AG09319 (cell line): ENCODE measurements at regions not wholly inside any gene's neighbourhood (a gene's known extent, or its start where the extent isn't known, plus 50 kb on each side); places are given as distances from the start of the nearest gene placed in this dataset.

Experiments
- DNase-seq: peaks from one replicate; pipeline ENCODE4 v3.0.0-alpha.2; 2010; ENCODE audit warnings: low read depth; ENCODE audit errors: extremely low read depth
- TF ChIP-seq, protein P1 (sequence below): IDR thresholded peaks from 2 replicates; pipeline ENCODE4 v1.5.1; 2011; ENCODE audit warnings: low read depth, mild to moderate bottlenecking, inconsistent platforms, low read length, moderate library complexity

DNA sequence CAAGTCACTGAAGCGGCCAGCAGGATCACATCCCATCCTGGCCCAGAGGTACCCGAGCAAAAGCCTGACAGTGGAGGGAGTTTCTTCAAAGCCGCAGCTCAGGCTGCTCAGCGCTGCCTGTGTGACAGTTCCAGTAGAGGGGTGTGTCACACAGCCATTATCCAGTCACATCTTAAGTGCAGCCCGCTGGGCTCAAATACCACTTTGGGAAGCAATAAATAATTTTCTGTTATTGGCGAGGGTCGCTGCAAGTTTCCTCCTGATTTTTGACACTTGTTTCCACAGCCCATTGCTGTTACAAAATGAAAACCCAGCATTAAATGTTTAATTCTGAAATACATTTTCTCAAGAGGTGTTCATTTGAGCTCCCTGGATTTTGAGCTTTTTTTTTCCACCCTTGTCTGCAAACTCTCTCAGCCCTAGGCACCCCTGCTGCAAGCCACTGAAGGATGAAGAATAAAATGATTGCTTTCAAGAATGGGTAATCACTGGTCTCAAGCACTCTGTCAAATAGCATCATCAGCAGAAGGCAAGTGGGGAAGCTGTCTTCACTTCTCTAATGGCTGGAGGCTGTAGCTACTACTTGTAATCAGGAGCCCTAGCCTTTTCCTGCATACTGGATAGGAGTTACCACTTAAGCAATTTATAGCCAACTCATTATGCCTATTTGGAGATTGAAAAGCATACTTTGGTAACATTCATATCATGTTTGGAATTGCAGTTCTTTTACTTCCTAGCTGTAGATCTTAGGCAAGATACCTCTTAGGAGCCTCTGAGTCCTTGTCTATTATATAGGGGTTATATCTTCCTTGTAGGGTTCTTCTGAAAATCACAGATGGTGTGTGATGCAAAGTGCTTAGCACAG lies 373.7 kb downstream of the METTL15 start:
- DNase-seq = no peak
- TF ChIP-seq, protein P1, sequence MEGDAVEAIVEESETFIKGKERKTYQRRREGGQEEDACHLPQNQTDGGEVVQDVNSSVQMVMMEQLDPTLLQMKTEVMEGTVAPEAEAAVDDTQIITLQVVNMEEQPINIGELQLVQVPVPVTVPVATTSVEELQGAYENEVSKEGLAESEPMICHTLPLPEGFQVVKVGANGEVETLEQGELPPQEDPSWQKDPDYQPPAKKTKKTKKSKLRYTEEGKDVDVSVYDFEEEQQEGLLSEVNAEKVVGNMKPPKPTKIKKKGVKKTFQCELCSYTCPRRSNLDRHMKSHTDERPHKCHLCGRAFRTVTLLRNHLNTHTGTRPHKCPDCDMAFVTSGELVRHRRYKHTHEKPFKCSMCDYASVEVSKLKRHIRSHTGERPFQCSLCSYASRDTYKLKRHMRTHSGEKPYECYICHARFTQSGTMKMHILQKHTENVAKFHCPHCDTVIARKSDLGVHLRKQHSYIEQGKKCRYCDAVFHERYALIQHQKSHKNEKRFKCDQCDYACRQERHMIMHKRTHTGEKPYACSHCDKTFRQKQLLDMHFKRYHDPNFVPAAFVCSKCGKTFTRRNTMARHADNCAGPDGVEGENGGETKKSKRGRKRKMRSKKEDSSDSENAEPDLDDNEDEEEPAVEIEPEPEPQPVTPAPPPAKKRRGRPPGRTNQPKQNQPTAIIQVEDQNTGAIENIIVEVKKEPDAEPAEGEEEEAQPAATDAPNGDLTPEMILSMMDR = no peak

DNA sequence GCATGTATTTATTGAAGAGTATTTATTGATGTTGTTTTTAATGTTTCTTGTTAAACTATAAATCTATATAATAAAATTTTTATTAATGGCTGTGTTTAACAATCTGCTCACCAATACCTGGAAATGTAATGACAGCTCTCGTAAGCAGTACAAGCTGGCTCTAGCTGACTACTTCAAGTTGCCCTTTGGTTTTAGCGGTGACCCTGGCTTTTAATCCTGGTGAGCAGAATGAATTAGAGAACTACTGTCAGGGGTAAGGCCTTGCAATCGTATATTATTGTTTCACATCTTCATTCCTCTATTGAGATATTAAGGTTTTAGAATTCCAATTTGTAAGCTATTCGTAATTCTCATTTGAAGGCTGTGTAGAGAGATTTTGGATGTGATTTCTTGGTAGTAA lies 372.2 kb downstream of the METTL15 start:
- TF ChIP-seq, protein P1 = no peak
- no peak for DNase-seq

DNA sequence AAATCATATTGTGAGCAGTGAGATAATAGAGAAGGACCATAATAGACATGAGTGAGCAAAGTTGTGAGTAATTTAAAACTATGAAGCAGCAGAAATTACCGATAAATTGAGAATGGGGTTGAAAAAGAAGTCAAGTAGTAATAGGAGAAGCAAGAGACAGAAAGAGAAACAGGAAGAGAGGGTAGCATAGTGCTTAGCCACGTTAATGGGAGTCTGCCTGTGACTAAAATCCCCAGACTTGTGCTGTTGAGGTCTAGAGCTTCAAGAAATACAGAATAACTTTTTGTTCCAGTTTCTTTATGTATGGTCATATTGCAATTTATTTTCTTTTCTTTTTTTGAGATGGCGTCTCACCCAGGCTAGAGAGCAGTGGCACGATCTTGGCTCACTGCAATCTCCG lies 368.7 kb downstream of the METTL15 start:
- DNase-seq = no peak
- TF ChIP-seq, protein P1 = no peak

DNA sequence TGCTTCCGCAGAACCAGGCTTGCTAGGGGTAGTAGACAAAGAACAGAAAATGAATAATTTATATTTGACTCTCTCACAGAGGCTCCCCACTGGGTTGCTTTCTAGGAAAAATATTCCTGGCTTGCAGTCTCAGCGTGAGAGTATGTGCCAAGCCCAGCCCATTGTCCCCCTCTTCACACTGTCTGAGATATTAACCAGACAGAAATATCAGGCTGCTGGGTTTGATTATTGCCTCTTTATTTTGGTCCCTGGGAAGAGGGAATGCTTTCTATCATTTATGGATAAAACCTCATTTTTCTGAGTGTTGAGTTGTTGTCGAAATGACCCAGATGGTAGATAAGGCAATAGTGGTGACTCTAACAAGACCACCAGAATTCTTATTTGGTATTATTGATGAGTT lies 367.9 kb downstream of the METTL15 start:
- DNase-seq = no peak
- TF ChIP-seq, protein P1 = no peak

DNA sequence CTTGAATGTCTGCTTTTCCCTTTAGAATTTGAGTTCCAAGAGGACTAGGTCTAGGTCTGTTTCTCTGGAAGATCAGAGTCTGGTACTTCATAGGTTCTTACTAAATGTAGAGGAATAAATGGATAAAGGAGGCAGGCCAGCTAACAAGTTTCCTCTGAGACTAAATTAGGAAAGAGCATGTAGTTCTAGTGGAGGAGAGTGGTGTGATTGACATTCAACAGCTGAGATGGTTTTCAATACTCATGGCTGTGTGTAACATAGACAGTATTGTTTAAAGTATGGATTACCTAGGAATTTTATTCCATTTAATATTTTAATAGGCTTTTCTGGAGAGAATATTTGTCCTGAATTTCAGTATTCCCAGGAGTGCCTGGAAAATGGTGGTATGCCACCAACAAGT lies 364.7 kb downstream of the METTL15 start:
- DNase-seq = no peak
- TF ChIP-seq, protein P1 = no peak

DNA sequence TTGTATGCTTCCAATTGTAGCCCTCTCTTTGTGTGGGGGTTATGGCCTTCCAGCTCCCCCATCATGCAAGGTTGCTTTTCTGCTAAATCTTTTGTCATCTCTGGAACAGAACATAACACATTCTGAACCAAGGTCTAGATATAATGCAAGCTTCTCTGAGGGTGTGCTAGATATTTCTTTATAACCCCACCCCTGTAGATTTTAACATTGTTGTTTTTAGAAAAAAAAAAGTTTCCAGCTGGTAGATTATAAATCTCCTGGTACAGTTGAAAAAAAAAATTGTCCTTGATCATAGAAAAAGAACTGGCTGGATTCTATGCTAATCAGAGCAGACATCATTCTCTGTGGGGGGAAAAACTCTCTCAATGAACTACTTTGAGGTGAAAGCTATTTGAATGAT lies 363.3 kb downstream of the METTL15 start:
- DNase-seq = no peak
- TF ChIP-seq, protein P1 = no peak

DNA sequence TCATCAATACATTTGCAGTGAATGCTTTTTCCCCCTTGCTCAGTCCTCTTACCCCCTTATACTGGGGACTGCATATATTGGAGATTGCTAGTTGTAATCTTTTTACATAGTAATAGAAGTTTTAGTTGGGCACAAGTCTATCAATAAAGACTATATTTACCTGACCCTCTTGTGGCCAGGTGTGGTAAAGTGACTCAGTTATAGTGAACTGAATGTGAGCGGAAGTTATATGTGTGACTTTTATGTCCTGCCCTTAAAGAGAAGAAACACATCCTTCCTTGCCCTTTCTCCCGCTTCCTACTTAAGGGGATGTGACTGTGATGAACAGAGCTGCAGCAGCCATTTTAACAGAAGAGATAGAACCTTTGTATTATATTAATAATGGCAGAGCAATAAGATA lies 362.0 kb downstream of the METTL15 start:
- no peak for DNase-seq
- TF ChIP-seq, protein P1 = no peak
